SIG-M5 treated with dmso at 0.1 percent for 504 hours (cell line): ENCODE measurements at regions not wholly inside any gene's neighbourhood (a gene's known extent, or its start where the extent isn't known, plus 50 kb on each side); places are given as distances from the start of the nearest gene placed in this dataset.

Experiments used
- DNase-seq: peaks from one replicate; lab custom pipeline; 2025; ENCODE audit not compliant: unreplicated experiment; lab: John Stamatoyannopoulos, UW

DNA sequence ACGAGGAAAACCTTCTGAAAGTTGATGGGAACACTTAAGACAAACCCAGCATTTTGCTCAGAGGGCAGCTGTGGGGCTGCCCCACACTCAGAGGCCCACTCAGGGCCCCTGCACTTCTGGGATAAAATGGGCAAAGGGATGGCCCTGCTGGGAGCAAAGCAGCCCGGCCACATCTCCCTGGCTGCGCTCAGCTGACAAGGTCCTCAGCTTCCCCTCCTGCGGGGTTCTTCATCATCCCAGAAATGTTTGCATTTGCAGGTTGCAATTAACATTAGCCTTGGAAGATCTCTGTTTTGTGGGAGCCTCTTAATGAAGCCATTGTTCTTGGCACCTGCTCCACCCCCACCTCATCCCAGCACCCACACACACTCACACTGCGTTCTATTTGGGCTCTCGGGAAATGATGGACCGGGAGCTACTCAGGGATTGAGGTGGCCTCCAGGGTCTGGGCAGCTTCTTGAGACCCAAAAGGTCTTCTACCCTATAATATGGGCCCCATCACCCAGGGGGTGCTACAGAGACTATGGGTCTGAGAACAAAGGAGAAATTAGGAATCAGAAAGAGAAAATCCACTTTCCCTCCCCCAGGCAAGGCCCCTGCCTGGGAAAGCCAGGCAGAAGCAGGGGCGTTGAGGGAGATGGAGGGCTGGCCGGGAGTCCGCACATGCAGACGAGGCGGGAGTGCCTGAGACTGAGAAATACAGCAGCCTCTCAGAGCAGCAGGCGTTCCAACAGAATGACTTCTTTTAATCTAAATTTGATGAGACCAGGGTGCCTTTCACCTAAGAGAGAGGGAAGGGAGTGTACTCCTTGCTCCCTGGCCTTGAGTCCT is 53.7 kb upstream of the RPL38 start:
- DNase-seq = no peak

DNA sequence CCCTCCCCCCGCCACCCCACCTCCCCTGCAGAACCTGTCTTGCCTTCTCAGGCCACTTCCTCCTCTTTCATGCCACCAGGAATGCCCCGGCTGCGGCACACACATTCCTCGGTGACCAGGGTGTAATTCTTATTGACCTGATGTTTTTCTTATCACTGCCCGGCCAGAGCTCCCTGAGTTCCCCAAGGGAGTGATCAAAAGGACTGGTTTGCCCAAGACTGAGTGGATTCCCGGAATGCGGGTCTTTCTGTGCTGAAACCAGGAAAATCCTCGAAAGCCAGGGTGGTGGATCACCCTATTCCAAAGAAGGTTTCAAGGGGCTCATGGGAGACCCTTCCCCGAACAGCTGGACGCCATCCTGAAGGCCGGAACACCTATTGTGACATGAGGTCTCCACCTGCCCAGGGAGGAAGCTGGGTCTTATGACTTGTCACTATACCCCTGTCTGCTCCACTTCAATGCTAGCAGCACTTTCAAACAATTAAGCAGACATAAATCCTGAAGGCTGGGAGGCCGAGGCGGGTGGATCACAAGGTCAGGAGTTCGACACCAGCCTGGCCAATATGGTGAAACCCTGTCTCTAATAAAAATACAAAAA is 53.0 kb upstream of the RPL38 start:
- DNase-seq = no peak

DNA sequence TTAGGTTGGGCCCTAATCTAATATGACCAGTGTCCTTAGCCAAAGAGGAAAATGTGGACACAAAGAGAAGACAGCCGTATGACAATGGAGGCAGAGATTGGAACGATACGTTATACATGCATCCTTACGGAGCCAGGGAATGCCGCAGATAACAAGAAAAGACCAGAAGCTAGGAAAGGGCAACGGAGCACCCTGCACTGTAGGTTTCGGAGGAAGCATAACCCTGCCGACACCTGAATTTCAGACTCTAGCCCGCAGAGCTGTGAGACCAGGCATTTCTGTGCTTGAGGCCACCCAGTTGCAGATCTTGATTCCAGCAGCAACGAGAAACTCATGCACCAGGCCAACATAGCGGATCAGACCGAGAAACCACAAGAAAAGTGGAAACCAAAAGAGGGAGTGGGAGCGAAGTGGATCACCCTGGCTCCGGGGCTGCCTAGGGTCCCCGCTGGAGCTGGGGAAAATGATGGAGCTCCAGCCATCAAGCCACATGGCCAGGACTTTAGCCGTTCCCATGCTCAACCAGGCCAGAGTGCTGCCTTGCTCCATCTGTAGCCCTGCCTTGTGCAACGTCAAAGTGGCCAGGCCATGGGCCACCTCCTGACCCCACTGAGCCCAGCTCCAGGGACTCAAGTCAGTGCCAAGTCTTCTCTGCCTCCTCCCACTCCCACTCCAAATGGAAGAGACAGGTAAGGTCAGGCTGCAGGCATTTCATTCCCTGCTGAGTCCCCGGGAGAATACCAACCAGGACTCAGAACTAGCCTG is 51.7 kb upstream of the RPL38 start:
- DNase-seq = no peak

DNA sequence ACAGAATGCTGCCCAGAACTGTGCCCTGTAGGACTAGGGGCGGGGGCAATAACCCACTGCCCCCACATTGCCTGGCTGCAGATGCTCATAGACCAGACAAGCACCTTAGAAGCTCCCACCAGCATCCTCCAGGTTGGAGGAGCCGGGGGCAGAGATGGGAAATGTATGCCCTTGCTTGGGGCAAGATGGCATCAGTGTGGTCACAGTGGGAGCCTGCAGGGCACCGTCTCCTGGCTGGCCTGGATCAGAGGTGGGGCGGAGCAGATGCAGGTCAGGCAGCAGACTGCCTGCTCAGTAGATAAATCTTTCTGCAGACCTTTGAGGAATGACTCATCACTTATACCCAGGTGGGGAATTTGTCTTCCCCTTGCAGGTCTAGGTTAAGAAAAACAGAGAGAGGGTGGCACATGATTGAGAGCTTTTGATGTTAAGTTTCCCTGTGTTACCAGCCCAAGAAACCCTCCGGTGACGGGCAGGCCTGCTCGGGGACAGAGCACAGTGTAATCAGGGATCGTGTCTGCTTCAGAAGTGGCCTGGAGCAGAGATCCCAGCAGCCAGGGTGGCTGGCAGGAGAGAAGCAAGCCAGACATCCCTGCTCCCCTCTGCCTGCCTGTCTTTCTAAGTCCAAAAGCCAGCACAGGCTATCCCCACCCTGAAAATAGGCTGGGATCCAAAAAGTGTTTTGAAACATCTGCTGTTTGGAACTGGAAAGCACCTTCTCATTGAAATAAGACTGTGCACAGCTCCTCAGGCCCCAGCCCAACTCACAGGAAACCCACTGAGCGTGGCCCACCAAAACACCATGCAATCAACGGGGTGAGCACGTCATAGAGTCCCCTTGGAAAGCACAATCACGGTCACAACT is 50.7 kb upstream of the RPL38 start:
- no peak for DNase-seq

DNA sequence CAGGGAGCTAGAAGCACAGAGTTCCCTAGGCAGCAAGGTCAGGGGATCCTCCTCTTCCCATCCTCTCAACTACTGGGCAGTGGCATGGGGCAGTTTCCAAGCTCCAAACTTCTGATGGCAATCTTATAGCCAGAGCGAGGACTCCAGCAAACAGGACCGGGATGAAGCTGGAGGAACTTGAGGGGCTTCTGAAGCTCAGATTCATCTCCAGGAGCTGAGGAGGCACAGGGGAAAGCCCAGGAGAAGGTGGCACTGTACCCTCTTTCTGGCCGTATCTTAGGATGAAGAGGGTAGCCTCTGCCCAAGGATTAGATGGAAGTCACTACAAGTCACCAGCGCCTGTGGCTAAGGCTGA is 50.0 kb upstream of the RPL38 start:
- no peak for DNase-seq
